Chondrocyte (in vitro differentiated cells): ENCODE measurements at regions not wholly inside any gene's neighbourhood (a gene's known extent, or its start where the extent isn't known, plus 50 kb on each side); places are given as distances from the start of the nearest gene placed in this dataset.

Source experiments
- DNase-seq: peaks from one replicate; pipeline ENCODE4 v3.0.0; 2021; ENCODE audit warnings: mixed read lengths, low spot score
- H3K27ac Mint-ChIP-seq: one replicate; pipeline ENCODE4 v1.8.0; 2021; ENCODE audit warnings: mild to moderate bottlenecking, moderate library complexity, mixed read lengths; ENCODE audit not compliant: unreplicated experiment
- H3K27me3 Mint-ChIP-seq: 2 replicates; pipeline ENCODE4 v1.8.0; 2021; ENCODE audit warnings: low read depth, mixed read lengths
- H3K36me3 Mint-ChIP-seq: 2 replicates; pipeline ENCODE4 v1.8.0; 2021; ENCODE audit warnings: low read depth, mixed read lengths
- H3K4me1 Mint-ChIP-seq: 2 replicates; pipeline ENCODE4 v1.8.0; 2021; ENCODE audit warnings: low read depth, mild to moderate bottlenecking, mixed read lengths
- H3K4me3 Mint-ChIP-seq: one replicate; pipeline ENCODE4 v1.8.0; 2021; ENCODE audit warnings: mild to moderate bottlenecking, moderate library complexity, mixed read lengths; ENCODE audit not compliant: unreplicated experiment
- H3K9me3 Mint-ChIP-seq: 2 replicates; pipeline ENCODE4 v1.8.0; 2021; ENCODE audit warnings: low read depth, mixed read lengths
- CTCF ChIP-seq: fragments of 200-600 bp; sonication (generic); IDR thresholded peaks from 2 replicates; pipeline ENCODE4 v1.5.0; 2021; ENCODE audit warnings: antibody characterized with exemption, mild to moderate bottlenecking, moderate library complexity

- peaks cover 38% of the 10 kb centered on the region for H3K4me1 Mint-ChIP-seq
- no peaks in the 10 kb centered on the region for H3K9me3 Mint-ChIP-seq
- no peak overlapping the region for H3K27ac Mint-ChIP-seq
- H3K4me3 Mint-ChIP-seq, result no peak overlapping the region
- TF ChIP-seq CTCF, result no peak
- H3K27me3 Mint-ChIP-seq, result no peaks in the 10 kb centered on the region
- no peaks in the 10 kb centered on the region for H3K36me3 Mint-ChIP-seq
- DNase-seq, result no peak
These were observed 482.6 kb upstream of the TENM3 start for GRCh38 chr4:181760560-181760959.

GRCh38 chr4:181761156-181761555 is 482.0 kb upstream of the TENM3 start:
- no peaks in the 10 kb centered on the region for H3K9me3 Mint-ChIP-seq
- H3K27ac Mint-ChIP-seq, result no peak overlapping the region
- no peaks in the 10 kb centered on the region for H3K36me3 Mint-ChIP-seq
- no peaks in the 10 kb centered on the region for H3K27me3 Mint-ChIP-seq
- H3K4me1 Mint-ChIP-seq, result peaks cover 32% of the 10 kb centered on the region
- no peak for TF ChIP-seq CTCF
- no peak overlapping the region for H3K4me3 Mint-ChIP-seq
- no peak for DNase-seq

- no peaks in the 10 kb centered on the region for H3K9me3 Mint-ChIP-seq
- H3K27me3 Mint-ChIP-seq, result no peaks in the 10 kb centered on the region
- peaks cover 3% of the 10 kb centered on the region for H3K36me3 Mint-ChIP-seq
- H3K4me1 Mint-ChIP-seq, result peaks cover 9% of the 10 kb centered on the region
- H3K27ac Mint-ChIP-seq, result no peak overlapping the region
- DNase-seq, result no peak
- TF ChIP-seq CTCF, result no peak
- H3K4me3 Mint-ChIP-seq, result no peak overlapping the region
These were observed 477.1 kb upstream of the TENM3 start for GRCh38 chr4:181766061-181766548.

GRCh38 chr4:181770971-181771370 is 472.2 kb upstream of the TENM3 start:
- Mint-ChIP-seq H3K4me1 (peaks cover 5% of the 10 kb centered on the region), H3K27me3 (no peaks in the 10 kb centered on the region), H3K36me3 (peaks cover 3% of the 10 kb centered on the region), H3K4me3 (no peak overlapping the region), H3K27ac (no peak overlapping the region), H3K9me3 (peaks cover 10% of the 10 kb centered on the region)
- no peak for DNase-seq
- no peak for TF ChIP-seq CTCF

GRCh38 chr4:181775298-181775697 is 467.9 kb upstream of the TENM3 start:
- Mint-ChIP-seq H3K27ac (no peak overlapping the region), H3K4me3 (no peak overlapping the region), H3K27me3 (no peaks in the 10 kb centered on the region), H3K4me1 (peaks cover 10% of the 10 kb centered on the region), H3K36me3 (no peaks in the 10 kb centered on the region), H3K9me3 (peaks cover 13% of the 10 kb centered on the region)
- no peak for TF ChIP-seq CTCF
- no peak for DNase-seq
